ENCODE measurements at regions not wholly inside any gene's neighbourhood (a gene's known extent, or its start where the extent isn't known, plus 50 kb on each side); places are given as distances from the start of the nearest gene placed in this dataset.

DNA sequence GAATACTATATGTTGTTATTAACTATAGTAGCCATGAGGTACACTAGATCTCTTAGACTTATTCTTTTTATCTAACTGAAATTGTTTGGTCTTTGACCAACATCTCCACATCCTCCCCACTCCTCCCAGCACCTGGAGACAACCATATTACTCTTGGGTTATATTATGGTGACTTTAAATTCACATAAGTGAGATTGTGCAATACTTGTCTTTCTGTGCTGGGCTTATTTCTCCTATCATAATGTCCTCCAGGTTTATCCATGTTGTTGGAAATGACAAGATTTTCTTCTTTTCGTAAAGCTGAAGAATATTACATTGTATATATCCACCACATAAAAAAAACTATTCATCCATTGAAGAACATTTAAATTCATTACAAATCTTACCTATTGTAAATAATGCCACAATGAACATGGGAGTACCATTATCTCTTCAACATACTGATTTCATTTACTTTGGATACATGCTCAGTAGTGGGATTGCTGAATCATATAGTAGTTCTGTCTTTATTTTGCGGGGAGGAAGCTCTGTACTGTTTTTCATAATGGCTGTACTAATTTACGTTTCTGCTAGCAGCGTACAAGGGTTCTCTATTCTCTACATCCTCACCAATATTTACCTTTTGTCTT lies 159.2 kb upstream of the SCN7A start:
- Histone ChIP-seq H3K27ac (ENCODE audit: control insufficient read depth, insufficient read depth, low read length) (no peak overlapping the region), H3K27me3 (ENCODE audit: control insufficient read depth, extremely low read depth, insufficient read depth, low read length) (no peaks in the 10 kb centered on the region), H3K4me3 (ENCODE audit: control insufficient read depth in 2 of 3, extremely low read depth in 1 of 3, insufficient read depth in 2 of 3, low read depth in 1 of 3, low read length in 3 of 3) (no peak overlapping the region), H3K4me1 (ENCODE audit: control insufficient read depth, extremely low read depth, insufficient read depth, low read length) (no peaks in the 10 kb centered on the region), H3K79me2 (ENCODE audit: control insufficient read depth, insufficient read depth, low read length) (no peaks in the 10 kb centered on the region), H3K36me3 (ENCODE audit: control insufficient read depth in 2 of 2, extremely low read depth in 1 of 2, insufficient read depth in 2 of 2, low read length in 2 of 2) (no peaks in the 10 kb centered on the region), H3K9ac (ENCODE audit: control insufficient read depth, extremely low read depth, insufficient read depth, low read length) (no peak overlapping the region), H4K20me1 (ENCODE audit: control insufficient read depth, extremely low read depth, insufficient read depth, low read length) (no peaks in the 10 kb centered on the region), H3K4me2 (ENCODE audit: control insufficient read depth, extremely low read depth, insufficient read depth, low read depth, low read length) (no peak overlapping the region), H2AFZ (ENCODE audit: control insufficient read depth, low read length) (no peak overlapping the region), H3K9me1 (ENCODE audit: control insufficient read depth, extremely low read depth, insufficient read depth, low read length) (no peaks in the 10 kb centered on the region), H3K9me3 (ENCODE audit: control insufficient read depth, low read depth, low read length) (no peaks in the 10 kb centered on the region)
- no peak for DNase-seq (ENCODE audit: low read depth, low spot score)
- FAIRE-seq, result no peak
- TF ChIP-seq, protein P1, sequence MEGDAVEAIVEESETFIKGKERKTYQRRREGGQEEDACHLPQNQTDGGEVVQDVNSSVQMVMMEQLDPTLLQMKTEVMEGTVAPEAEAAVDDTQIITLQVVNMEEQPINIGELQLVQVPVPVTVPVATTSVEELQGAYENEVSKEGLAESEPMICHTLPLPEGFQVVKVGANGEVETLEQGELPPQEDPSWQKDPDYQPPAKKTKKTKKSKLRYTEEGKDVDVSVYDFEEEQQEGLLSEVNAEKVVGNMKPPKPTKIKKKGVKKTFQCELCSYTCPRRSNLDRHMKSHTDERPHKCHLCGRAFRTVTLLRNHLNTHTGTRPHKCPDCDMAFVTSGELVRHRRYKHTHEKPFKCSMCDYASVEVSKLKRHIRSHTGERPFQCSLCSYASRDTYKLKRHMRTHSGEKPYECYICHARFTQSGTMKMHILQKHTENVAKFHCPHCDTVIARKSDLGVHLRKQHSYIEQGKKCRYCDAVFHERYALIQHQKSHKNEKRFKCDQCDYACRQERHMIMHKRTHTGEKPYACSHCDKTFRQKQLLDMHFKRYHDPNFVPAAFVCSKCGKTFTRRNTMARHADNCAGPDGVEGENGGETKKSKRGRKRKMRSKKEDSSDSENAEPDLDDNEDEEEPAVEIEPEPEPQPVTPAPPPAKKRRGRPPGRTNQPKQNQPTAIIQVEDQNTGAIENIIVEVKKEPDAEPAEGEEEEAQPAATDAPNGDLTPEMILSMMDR (optimal IDR thresholded peaks at IDR 0.05 in 1 of 3, IDR thresholded peaks at IDR 0.05 in 1 of 3, conservative IDR thresholded peaks at IDR 0.05 in 1 of 3; ENCODE audit: extremely low read depth in 1 of 3, insufficient read depth in 2 of 3, low read length in 3 of 3), result no peak
- TF ChIP-seq EZH2 (IDR thresholded peaks at IDR 0.05; ENCODE audit: low read length), result no peak
- dilution Hi-C loops (cut with MboI; ENCODE audit: extremely low pct_ligation_motif_present, low sequenced_read_pairs), result no loop called here

- no peak for TF ChIP-seq EZH2 (IDR thresholded peaks at IDR 0.05; ENCODE audit: low read length)
- TF ChIP-seq, protein P1 (optimal IDR thresholded peaks at IDR 0.05 in 1 of 3, IDR thresholded peaks at IDR 0.05 in 1 of 3, conservative IDR thresholded peaks at IDR 0.05 in 1 of 3; ENCODE audit: extremely low read depth in 1 of 3, insufficient read depth in 2 of 3, low read length in 3 of 3), result no peak
- DNase-seq (ENCODE audit: low read depth, low spot score), result no peak
- Histone ChIP-seq H3K27ac (ENCODE audit: control insufficient read depth, insufficient read depth, low read length) (no peak overlapping the region), H3K27me3 (ENCODE audit: control insufficient read depth, extremely low read depth, insufficient read depth, low read length) (no peaks in the 10 kb centered on the region), H3K36me3 (ENCODE audit: control insufficient read depth in 2 of 2, extremely low read depth in 1 of 2, insufficient read depth in 2 of 2, low read length in 2 of 2) (no peaks in the 10 kb centered on the region), H3K9me3 (ENCODE audit: control insufficient read depth, low read depth, low read length) (no peaks in the 10 kb centered on the region), H4K20me1 (ENCODE audit: control insufficient read depth, extremely low read depth, insufficient read depth, low read length) (no peaks in the 10 kb centered on the region), H3K4me3 (ENCODE audit: control insufficient read depth in 2 of 3, extremely low read depth in 1 of 3, insufficient read depth in 2 of 3, low read depth in 1 of 3, low read length in 3 of 3) (no peak overlapping the region), H3K9me1 (ENCODE audit: control insufficient read depth, extremely low read depth, insufficient read depth, low read length) (no peaks in the 10 kb centered on the region), H3K4me2 (ENCODE audit: control insufficient read depth, extremely low read depth, insufficient read depth, low read depth, low read length) (no peak overlapping the region), H3K79me2 (ENCODE audit: control insufficient read depth, insufficient read depth, low read length) (no peaks in the 10 kb centered on the region), H3K9ac (ENCODE audit: control insufficient read depth, extremely low read depth, insufficient read depth, low read length) (no peak overlapping the region), H3K4me1 (ENCODE audit: control insufficient read depth, extremely low read depth, insufficient read depth, low read length) (no peaks in the 10 kb centered on the region), H2AFZ (ENCODE audit: control insufficient read depth, low read length) (no peak overlapping the region)
- no peak for FAIRE-seq
- dilution Hi-C loops (cut with MboI; ENCODE audit: extremely low pct_ligation_motif_present, low sequenced_read_pairs), result no loop called here
Measured at GRCh38 chr2:166651991-166652390, 157.9 kb upstream of the SCN7A start.
